GM23338 (cell line): ENCODE measurements at regions not wholly inside any gene's neighbourhood (a gene's known extent, or its start where the extent isn't known, plus 50 kb on each side); places are given as distances from the start of the nearest gene placed in this dataset.

Source experiments
- CTCF ChIP-seq, 2 experiments: fragments of 200-600 bp in 1 of 2; sonication (generic) in 1 of 2; conservative IDR thresholded peaks; 2 replicates each; pipeline versions ENCODE4 v1.5.1 to v1.6.1; 2016 to 2017; ENCODE audit warnings: antibody characterized with exemption in 2 of 2, low read depth in 2 of 2, mild to moderate bottlenecking in 2 of 2, moderate library complexity in 1 of 2
- ZNF331 ChIP-seq: fragments of 250-450 bp; sonication (Bioruptor Pico); IDR thresholded peaks from 2 replicates; pipeline ENCODE4 v1.5.0; 2020; ENCODE audit warnings: low read depth, mild to moderate bottlenecking, moderate library complexity

GRCh38 chr12:130053651-130054069 is 108.6 kb upstream of the FZD10 start:
- TF ChIP-seq CTCF (conservative IDR thresholded peaks at IDR 0.05; ENCODE audit: low read depth in 2 of 2) (no peak), ZNF331 (CRISPR knock-in tag) (no peak)
